ENCODE measurements at regions not wholly inside any gene's neighbourhood (a gene's known extent, or its start where the extent isn't known, plus 50 kb on each side); places are given as distances from the start of the nearest gene placed in this dataset.

- H3K27me3 Mint-ChIP-seq (ENCODE audit: insufficient read depth, unreplicated experiment) = no peaks in the 10 kb centered on the region
- BruUV-seq (replicated peaks) = no TSS peak
- ChIA-PET CTCF (no interaction called here), POLR2A (no interaction called here)
- no peaks in the 10 kb centered on the region for H3K9me3 ChIP-seq
- TF ChIP-seq CTCF (IDR thresholded peaks at IDR 0.05; ENCODE audit: insufficient read depth in 1 of 2, low read depth in 1 of 2, low read length in 1 of 2, severe bottlenecking in 1 of 2, unreplicated experiment in 1 of 2) = no peak
- no peak for DNase-seq
- H3K4me1 Mint-ChIP-seq (ENCODE audit: low read depth, unreplicated experiment) = no peaks in the 10 kb centered on the region
- no peaks in the 10 kb centered on the region for H3K36me3 Mint-ChIP-seq (ENCODE audit: insufficient read depth, unreplicated experiment)
- no peaks in the 10 kb centered on the region for H3K4me1 ChIP-seq
- H3K27ac Mint-ChIP-seq (ENCODE audit: unreplicated experiment) = no peak overlapping the region
- no peaks in the 10 kb centered on the region for H3K9me3 Mint-ChIP-seq (ENCODE audit: unreplicated experiment)
- no peak overlapping the region for H3K4me3 Mint-ChIP-seq (ENCODE audit: unreplicated experiment)
- intact Hi-C loops (cut with micrococcal nuclease; ENCODE audit: unreplicated experiment) = no loop called here
- H3K4me3 ChIP-seq (ENCODE audit: low read depth, low read length) = no peak overlapping the region
- H3K36me3 ChIP-seq (ENCODE audit: control insufficient read depth, insufficient read depth, low read length) = no peaks in the 10 kb centered on the region
- H3K27me3 ChIP-seq (replicated peaks; ENCODE audit: control insufficient read depth, insufficient read depth, low read length) = no peaks in the 10 kb centered on the region
These were observed 1007.4 kb upstream of the NOVA1 start for GRCh38 chr14:27605282-27605681.

GRCh38 chr14:27608377-27608776 lies 1010.5 kb upstream of the NOVA1 start:
- DNase-seq = no peak
- TF ChIP-seq CTCF (IDR thresholded peaks at IDR 0.05; ENCODE audit: insufficient read depth in 1 of 2, low read depth in 1 of 2, low read length in 1 of 2, severe bottlenecking in 1 of 2, unreplicated experiment in 1 of 2) = no peak
- Mint-ChIP-seq H3K27ac (ENCODE audit: unreplicated experiment) (no peak overlapping the region), H3K4me1 (ENCODE audit: low read depth, unreplicated experiment) (no peaks in the 10 kb centered on the region), H3K27me3 (ENCODE audit: insufficient read depth, unreplicated experiment) (no peaks in the 10 kb centered on the region), H3K4me3 (ENCODE audit: unreplicated experiment) (no peak overlapping the region), H3K36me3 (ENCODE audit: insufficient read depth, unreplicated experiment) (no peaks in the 10 kb centered on the region), H3K9me3 (ENCODE audit: unreplicated experiment) (no peaks in the 10 kb centered on the region)
- ChIA-PET CTCF (no interaction called here), POLR2A (interaction anchor here (0.5 kb wide), 1 partner anchor 134 kb away, joined by 3 read pairs; no protein-coding TSS in a partner anchor)
- Histone ChIP-seq H3K9me3 (no peaks in the 10 kb centered on the region), H3K27me3 (replicated peaks; ENCODE audit: control insufficient read depth, insufficient read depth, low read length) (no peaks in the 10 kb centered on the region), H3K4me3 (ENCODE audit: low read depth, low read length) (no peak overlapping the region), H3K36me3 (ENCODE audit: control insufficient read depth, insufficient read depth, low read length) (no peaks in the 10 kb centered on the region), H3K4me1 (no peaks in the 10 kb centered on the region)
- BruUV-seq (replicated peaks) = no TSS peak
- intact Hi-C loops (cut with micrococcal nuclease; ENCODE audit: unreplicated experiment) = no loop called here

- no peak for DNase-seq
These were observed 1014.3 kb upstream of the NOVA1 start for GRCh38 chr14:27612121-27612520.

More at GRCh38 chr14:27612121-27612520, 1014.3 kb upstream of the NOVA1 start:
- BruUV-seq (replicated peaks) = no TSS peak
- no peaks in the 10 kb centered on the region for H3K27me3 Mint-ChIP-seq (ENCODE audit: insufficient read depth, unreplicated experiment)
- ChIA-PET POLR2A (no interaction called here), CTCF (no interaction called here)
- H3K9me3 Mint-ChIP-seq (ENCODE audit: unreplicated experiment) = no peaks in the 10 kb centered on the region
- no peaks in the 10 kb centered on the region for H3K36me3 Mint-ChIP-seq (ENCODE audit: insufficient read depth, unreplicated experiment)
- H3K4me1 Mint-ChIP-seq (ENCODE audit: low read depth, unreplicated experiment) = no peaks in the 10 kb centered on the region
- intact Hi-C loops (cut with micrococcal nuclease; ENCODE audit: unreplicated experiment) = no loop called here
- H3K4me3 Mint-ChIP-seq (ENCODE audit: unreplicated experiment) = no peak overlapping the region
- Histone ChIP-seq H3K27me3 (replicated peaks; ENCODE audit: control insufficient read depth, insufficient read depth, low read length) (no peaks in the 10 kb centered on the region), H3K36me3 (ENCODE audit: control insufficient read depth, insufficient read depth, low read length) (no peaks in the 10 kb centered on the region), H3K9me3 (no peaks in the 10 kb centered on the region), H3K4me3 (ENCODE audit: low read depth, low read length) (no peak overlapping the region), H3K4me1 (no peaks in the 10 kb centered on the region)
- TF ChIP-seq CTCF (IDR thresholded peaks at IDR 0.05; ENCODE audit: insufficient read depth in 1 of 2, low read depth in 1 of 2, low read length in 1 of 2, severe bottlenecking in 1 of 2, unreplicated experiment in 1 of 2) = no peak
- H3K27ac Mint-ChIP-seq (ENCODE audit: unreplicated experiment) = no peak overlapping the region

Measured in Caco-2 (cell line).